ENCODE measurements at regions not wholly inside any gene's neighbourhood (a gene's known extent, or its start where the extent isn't known, plus 50 kb on each side); places are given as distances from the start of the nearest gene placed in this dataset.

DNA sequence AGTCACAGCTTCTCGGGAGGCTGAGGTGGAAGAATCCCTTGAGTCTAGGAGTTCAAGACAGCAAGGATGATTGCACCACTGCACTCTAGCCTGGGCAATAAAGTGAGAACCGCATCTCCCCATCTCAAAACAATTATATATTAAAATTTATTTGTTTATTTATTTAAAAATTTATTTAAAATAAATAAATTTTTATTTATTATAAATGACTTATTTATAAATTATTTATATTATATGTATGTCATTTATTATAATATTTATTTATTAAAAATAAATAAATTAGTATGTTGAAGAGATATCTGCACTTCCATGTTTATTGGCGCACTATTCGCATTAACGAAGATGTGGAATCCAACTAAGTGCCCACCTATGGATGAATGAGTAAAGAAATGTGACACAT, 683.2 kb upstream of the BRINP3 start:
- TF ChIP-seq, protein P1, sequence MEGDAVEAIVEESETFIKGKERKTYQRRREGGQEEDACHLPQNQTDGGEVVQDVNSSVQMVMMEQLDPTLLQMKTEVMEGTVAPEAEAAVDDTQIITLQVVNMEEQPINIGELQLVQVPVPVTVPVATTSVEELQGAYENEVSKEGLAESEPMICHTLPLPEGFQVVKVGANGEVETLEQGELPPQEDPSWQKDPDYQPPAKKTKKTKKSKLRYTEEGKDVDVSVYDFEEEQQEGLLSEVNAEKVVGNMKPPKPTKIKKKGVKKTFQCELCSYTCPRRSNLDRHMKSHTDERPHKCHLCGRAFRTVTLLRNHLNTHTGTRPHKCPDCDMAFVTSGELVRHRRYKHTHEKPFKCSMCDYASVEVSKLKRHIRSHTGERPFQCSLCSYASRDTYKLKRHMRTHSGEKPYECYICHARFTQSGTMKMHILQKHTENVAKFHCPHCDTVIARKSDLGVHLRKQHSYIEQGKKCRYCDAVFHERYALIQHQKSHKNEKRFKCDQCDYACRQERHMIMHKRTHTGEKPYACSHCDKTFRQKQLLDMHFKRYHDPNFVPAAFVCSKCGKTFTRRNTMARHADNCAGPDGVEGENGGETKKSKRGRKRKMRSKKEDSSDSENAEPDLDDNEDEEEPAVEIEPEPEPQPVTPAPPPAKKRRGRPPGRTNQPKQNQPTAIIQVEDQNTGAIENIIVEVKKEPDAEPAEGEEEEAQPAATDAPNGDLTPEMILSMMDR (IDR thresholded peaks at IDR 0.05): no peak
- TF ChIP-seq POLR2AphosphoS5 (IDR thresholded peaks at IDR 0.05; ENCODE audit: low read depth, low read length): no peak
- TF ChIP-seq, protein P2, sequence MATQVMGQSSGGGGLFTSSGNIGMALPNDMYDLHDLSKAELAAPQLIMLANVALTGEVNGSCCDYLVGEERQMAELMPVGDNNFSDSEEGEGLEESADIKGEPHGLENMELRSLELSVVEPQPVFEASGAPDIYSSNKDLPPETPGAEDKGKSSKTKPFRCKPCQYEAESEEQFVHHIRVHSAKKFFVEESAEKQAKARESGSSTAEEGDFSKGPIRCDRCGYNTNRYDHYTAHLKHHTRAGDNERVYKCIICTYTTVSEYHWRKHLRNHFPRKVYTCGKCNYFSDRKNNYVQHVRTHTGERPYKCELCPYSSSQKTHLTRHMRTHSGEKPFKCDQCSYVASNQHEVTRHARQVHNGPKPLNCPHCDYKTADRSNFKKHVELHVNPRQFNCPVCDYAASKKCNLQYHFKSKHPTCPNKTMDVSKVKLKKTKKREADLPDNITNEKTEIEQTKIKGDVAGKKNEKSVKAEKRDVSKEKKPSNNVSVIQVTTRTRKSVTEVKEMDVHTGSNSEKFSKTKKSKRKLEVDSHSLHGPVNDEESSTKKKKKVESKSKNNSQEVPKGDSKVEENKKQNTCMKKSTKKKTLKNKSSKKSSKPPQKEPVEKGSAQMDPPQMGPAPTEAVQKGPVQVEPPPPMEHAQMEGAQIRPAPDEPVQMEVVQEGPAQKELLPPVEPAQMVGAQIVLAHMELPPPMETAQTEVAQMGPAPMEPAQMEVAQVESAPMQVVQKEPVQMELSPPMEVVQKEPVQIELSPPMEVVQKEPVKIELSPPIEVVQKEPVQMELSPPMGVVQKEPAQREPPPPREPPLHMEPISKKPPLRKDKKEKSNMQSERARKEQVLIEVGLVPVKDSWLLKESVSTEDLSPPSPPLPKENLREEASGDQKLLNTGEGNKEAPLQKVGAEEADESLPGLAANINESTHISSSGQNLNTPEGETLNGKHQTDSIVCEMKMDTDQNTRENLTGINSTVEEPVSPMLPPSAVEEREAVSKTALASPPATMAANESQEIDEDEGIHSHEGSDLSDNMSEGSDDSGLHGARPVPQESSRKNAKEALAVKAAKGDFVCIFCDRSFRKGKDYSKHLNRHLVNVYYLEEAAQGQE (IDR thresholded peaks at IDR 0.05; ENCODE audit: insufficient read depth in 1 of 2, low read depth in 2 of 2, low read length in 1 of 2): no peak
- TF ChIP-seq TCF7L2 (IDR thresholded peaks at IDR 0.05; ENCODE audit: low read depth, low read length): no peak
- TF ChIP-seq SIN3A (IDR thresholded peaks at IDR 0.05; ENCODE audit: borderline replicate concordance, insufficient read depth, low read depth, low read length): no peak
